Astrocyte (in vitro differentiated cells and primary cell): ENCODE measurements at regions not wholly inside any gene's neighbourhood (a gene's known extent, or its start where the extent isn't known, plus 50 kb on each side); places are given as distances from the start of the nearest gene placed in this dataset.

Experiments
- EZH2 ChIP-seq: IDR thresholded peaks from 2 replicates; pipeline ENCODE4 v1.6.1; 2012; ENCODE audit warnings: mild to moderate bottlenecking, low read length, inconsistent platforms; ENCODE audit not compliant: insufficient read depth
- TF ChIP-seq, protein P1 (sequence below): IDR thresholded peaks from 2 replicates; pipeline ENCODE4 v1.5.1; 2011; ENCODE audit warnings: low read depth, mild to moderate bottlenecking, inconsistent platforms, low read length, moderate library complexity; ENCODE audit not compliant: insufficient read depth

GRCh38 chr4:29829067-29829466 is 891.1 kb upstream of the PCDH7 start:
- TF ChIP-seq, protein P1, sequence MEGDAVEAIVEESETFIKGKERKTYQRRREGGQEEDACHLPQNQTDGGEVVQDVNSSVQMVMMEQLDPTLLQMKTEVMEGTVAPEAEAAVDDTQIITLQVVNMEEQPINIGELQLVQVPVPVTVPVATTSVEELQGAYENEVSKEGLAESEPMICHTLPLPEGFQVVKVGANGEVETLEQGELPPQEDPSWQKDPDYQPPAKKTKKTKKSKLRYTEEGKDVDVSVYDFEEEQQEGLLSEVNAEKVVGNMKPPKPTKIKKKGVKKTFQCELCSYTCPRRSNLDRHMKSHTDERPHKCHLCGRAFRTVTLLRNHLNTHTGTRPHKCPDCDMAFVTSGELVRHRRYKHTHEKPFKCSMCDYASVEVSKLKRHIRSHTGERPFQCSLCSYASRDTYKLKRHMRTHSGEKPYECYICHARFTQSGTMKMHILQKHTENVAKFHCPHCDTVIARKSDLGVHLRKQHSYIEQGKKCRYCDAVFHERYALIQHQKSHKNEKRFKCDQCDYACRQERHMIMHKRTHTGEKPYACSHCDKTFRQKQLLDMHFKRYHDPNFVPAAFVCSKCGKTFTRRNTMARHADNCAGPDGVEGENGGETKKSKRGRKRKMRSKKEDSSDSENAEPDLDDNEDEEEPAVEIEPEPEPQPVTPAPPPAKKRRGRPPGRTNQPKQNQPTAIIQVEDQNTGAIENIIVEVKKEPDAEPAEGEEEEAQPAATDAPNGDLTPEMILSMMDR, result no peak
- no peak for TF ChIP-seq EZH2
